T-cell (primary cell): ENCODE measurements at regions not wholly inside any gene's neighbourhood (a gene's known extent, or its start where the extent isn't known, plus 50 kb on each side); places are given as distances from the start of the nearest gene placed in this dataset.
"Not testable (repeated sequence)": the region's sequence is repeated elsewhere in the genome, so short reads cannot be mapped to it uniquely, and the experiment has no call there.

ENCODE experiments used
- ATAC-seq, 4 experiments: fragments of 200-7000 bp in 3 of 4; fragments of 150-1000 bp in 1 of 4; cut with Tn5 transposase; replicated peaks in 1 of 4; 1 replicate in 3 of 4; 2 replicates in 1 of 4; pipeline ENCODE4 v1.10.0; 2021; ENCODE audit warnings: moderate library complexity in 3 of 4, mild to moderate bottlenecking in 2 of 4, moderate number of reproducible peaks in 1 of 4
- CTCF ChIA-PET, 2 donors: fragments of 300-600 bp; sonication (Branson Sonifier 250); formaldehyde crosslinking; loops; one replicate each; lab custom pipeline; 2022; ENCODE audit warnings: antibody characterized with exemption in 2 of 2; lab: Charles Lee
- POLR2A ChIA-PET, 2 donors: fragments of 300-600 bp; sonication (Branson Sonifier 250); formaldehyde crosslinking; loops; one replicate each; lab custom pipeline; 2022; ENCODE audit warnings: antibody characterized with exemption in 2 of 2; lab: Charles Lee
- DNase-seq, 35 experiments: peaks; one replicate each; pipeline versions ENCODE4 v3.0.0 to v3.0.0-alpha.2; 2013 to 2023
- H3K27ac ChIP-seq: one replicate; pipeline ENCODE4 v1.5.1; 2013; ENCODE audit warnings: low read length
- H3K27me3 ChIP-seq, 2 experiments: replicated peaks in 1 of 2; 1 replicate in 1 of 2; 2 replicates in 1 of 2; pipeline versions ENCODE4 v1.6.1 to v1.7.0; 2013; ENCODE audit warnings: low read length in 1 of 2, mixed read lengths in 1 of 2; ENCODE audit not compliant: control insufficient read depth in 2 of 2, insufficient read depth in 2 of 2; ENCODE audit errors: extremely low read depth in 1 of 2
- H3K36me3 ChIP-seq, 2 donors: 1 replicate in 1 of 2; 2 replicates in 1 of 2; pipeline versions ENCODE4 v1.6.1 to v1.7.0; 2013; ENCODE audit warnings: low read length in 1 of 2; ENCODE audit not compliant: control insufficient read depth in 2 of 2, insufficient read depth in 1 of 2; ENCODE audit errors: extremely low read depth in 1 of 2
- H3K4me1 ChIP-seq, 2 experiments: 1 replicate in 1 of 2; 2 replicates in 1 of 2; pipeline versions ENCODE4 v1.6.1 to v1.7.0; 2013; ENCODE audit warnings: low read length in 2 of 2, mixed read lengths in 1 of 2; ENCODE audit not compliant: insufficient read depth in 2 of 2, control insufficient read depth in 1 of 2; ENCODE audit errors: extremely low read depth in 1 of 2
- H3K4me3 ChIP-seq, 2 donors: 1 replicate in 1 of 2; 2 replicates in 1 of 2; pipeline versions ENCODE4 v1.5.1 to v1.7.0; 2013; ENCODE audit warnings: mild to moderate bottlenecking in 2 of 2, low read length in 1 of 2, moderate library complexity in 1 of 2; ENCODE audit not compliant: control insufficient read depth in 1 of 2; ENCODE audit errors: extremely low read depth in 1 of 2
- H3K9me3 ChIP-seq: 2 replicates; pipeline ENCODE4 v1.7.0; 2013
- H3K27ac Mint-ChIP-seq, 2 donors: one replicate each; pipeline ENCODE4 v1.8.0; 2020 to 2021; ENCODE audit warnings: mild to moderate bottlenecking in 2 of 2, mixed read lengths in 2 of 2
- H3K27me3 Mint-ChIP-seq, 2 donors: one replicate each; pipeline ENCODE4 v1.8.0; 2021 to 2022; ENCODE audit warnings: mixed read lengths in 2 of 2
- H3K36me3 Mint-ChIP-seq: one replicate; pipeline ENCODE4 v1.8.0; 2021; ENCODE audit warnings: mixed read lengths
- H3K4me1 Mint-ChIP-seq, 3 donors: one replicate each; pipeline ENCODE4 v1.8.0; 2020 to 2022; ENCODE audit warnings: mixed read lengths in 3 of 3, mild to moderate bottlenecking in 1 of 3
- H3K4me3 Mint-ChIP-seq, 3 donors: one replicate each; pipeline ENCODE4 v1.8.0; 2020 to 2022; ENCODE audit warnings: mild to moderate bottlenecking in 3 of 3, mixed read lengths in 3 of 3, moderate library complexity in 3 of 3
- H3K9me3 Mint-ChIP-seq, 3 donors: one replicate each; pipeline ENCODE4 v1.8.0; 2020 to 2022; ENCODE audit warnings: mixed read lengths in 3 of 3
- WGBS: methylation state at CpG from one replicate; pipeline ENCODE4 v1.1.5; 2013; ENCODE audit warnings: missing lambda C conversion rate; ENCODE audit not compliant: insufficient coverage; 5-methylcytosine and 5-hydroxymethylcytosine counted together

DNA sequence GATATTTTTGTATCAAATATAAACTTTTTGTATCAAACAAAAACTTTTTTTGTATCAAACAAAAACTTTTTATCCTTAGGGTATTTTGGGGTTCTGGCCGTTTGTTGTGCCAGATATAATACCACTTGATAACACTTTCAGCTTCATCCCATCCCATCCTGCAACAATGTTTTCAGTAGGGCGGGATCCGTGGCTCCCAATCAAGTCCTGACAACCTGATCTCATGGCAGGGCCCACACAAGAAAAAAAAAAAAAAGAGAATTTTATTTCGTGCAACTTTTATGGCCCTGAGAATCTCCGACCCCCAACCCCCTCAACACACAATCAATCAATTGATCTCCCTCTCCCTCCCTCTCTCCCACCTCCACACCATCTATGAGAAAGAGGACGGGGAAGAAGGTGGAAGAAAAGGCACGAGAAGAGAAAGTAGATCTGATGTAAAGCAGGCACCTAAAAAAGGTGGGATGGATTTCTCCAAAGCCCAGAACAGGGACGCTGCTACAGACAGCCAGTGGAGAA lies 4749.6 kb upstream of the OR11H1 start:
- Mint-ChIP-seq H3K27ac (no peak overlapping the region), H3K4me1 (no peaks in the 10 kb centered on the region), H3K9me3 (peaks cover 15 to 70% (median 56%) of the 10 kb centered on the region in 3 donors), H3K4me3 (no peak overlapping the region), H3K36me3 (no peaks in the 10 kb centered on the region), H3K27me3 (no peaks in the 10 kb centered on the region)
- ChIA-PET CTCF (no interaction called here), POLR2A (no interaction called here)
- Histone ChIP-seq H3K27me3 (no peaks in the 10 kb centered on the region), H3K36me3 (no peaks in the 10 kb centered on the region), H3K9me3 (peaks cover 5% of the 10 kb centered on the region), H3K4me3 (no peak overlapping the region), H3K4me1 (no peaks in the 10 kb centered on the region), H3K27ac (no peak overlapping the region)
- no peak for ATAC-seq
- no peak for DNase-seq
- WGBS: 56% methylated on average over 4 of the region's 8 CpGs

DNA sequence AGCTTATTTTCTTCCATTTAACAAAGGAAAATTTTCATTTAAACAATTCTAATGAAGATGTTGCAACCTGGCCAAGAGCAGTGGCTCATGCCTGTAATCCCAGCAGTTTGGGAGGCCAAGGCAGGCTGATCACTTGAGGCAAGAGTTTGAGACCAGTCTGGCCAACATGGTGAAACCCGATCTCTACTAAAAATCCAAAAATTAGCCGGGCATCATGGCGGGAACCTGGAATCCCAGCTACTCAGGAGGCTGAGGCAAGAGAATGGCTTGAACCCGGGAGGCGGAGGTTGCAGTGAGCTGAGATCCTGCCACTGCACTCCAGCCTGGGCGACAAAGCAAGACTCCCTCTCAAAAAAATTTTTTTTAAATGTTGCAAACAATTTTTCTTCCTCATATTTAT lies 4748.8 kb upstream of the OR11H1 start:
- not testable (repeated sequence) for ATAC-seq

DNA sequence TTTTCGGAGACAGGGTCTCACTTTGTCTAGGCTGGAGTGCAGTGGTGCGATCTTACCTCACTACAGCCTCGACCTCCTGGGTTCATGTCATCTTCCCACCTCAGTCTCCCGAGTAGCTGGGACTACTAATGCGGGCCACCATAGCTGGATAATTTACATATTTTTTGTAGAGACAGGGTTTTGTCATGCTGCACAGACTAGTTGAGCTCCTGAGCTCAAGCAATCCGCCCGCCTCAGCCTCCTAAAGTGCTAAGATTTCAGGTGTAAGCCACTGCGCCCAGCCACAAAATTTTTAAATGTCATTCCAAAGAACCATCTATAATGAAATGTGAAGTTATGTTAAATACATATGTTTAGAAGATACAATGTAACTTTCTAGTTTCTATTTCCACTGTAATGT lies 4747.7 kb upstream of the OR11H1 start:
- Histone ChIP-seq H3K9me3 (peaks cover 5% of the 10 kb centered on the region), H3K4me1 (no peaks in the 10 kb centered on the region), H3K36me3 (no peaks in the 10 kb centered on the region), H3K4me3 (no peak overlapping the region), H3K27me3 (no peaks in the 10 kb centered on the region), H3K27ac (no peak overlapping the region)
- H3K27ac Mint-ChIP-seq: no peak overlapping the region
- H3K27me3 Mint-ChIP-seq: no peaks in the 10 kb centered on the region
- no peak for ATAC-seq
- POLR2A ChIA-PET: no interaction called here
- CTCF ChIA-PET: no interaction called here
- H3K9me3 Mint-ChIP-seq: peaks cover 10 to 64% (median 54%) of the 10 kb centered on the region in 3 donors
- no peaks in the 10 kb centered on the region for H3K4me1 Mint-ChIP-seq
- WGBS: 59% methylated on average over 7 of the region's 8 CpGs
- no peaks in the 10 kb centered on the region for H3K36me3 Mint-ChIP-seq
- DNase-seq: no peak
- H3K4me3 Mint-ChIP-seq: no peak overlapping the region

More for the DNA sequence above, 4748.8 kb upstream of the OR11H1 start:
- H3K27ac ChIP-seq, H3K4me1 Mint-ChIP-seq, H3K27me3 ChIP-seq, POLR2A ChIA-PET, H3K9me3 ChIP-seq, H3K36me3 ChIP-seq, CTCF ChIA-PET, H3K27ac Mint-ChIP-seq, H3K4me3 ChIP-seq, DNase-seq, H3K4me3 Mint-ChIP-seq, H3K36me3 Mint-ChIP-seq, H3K27me3 Mint-ChIP-seq, H3K4me1 ChIP-seq: not testable (repeated sequence)
- 78% methylated on average over 4 of the region's 6 CpGs for whole genome bisulfite sequencing
- peaks cover 11 to 68% (median 55%) of the 10 kb centered on the region in 3 donors for H3K9me3 Mint-ChIP-seq

DNA sequence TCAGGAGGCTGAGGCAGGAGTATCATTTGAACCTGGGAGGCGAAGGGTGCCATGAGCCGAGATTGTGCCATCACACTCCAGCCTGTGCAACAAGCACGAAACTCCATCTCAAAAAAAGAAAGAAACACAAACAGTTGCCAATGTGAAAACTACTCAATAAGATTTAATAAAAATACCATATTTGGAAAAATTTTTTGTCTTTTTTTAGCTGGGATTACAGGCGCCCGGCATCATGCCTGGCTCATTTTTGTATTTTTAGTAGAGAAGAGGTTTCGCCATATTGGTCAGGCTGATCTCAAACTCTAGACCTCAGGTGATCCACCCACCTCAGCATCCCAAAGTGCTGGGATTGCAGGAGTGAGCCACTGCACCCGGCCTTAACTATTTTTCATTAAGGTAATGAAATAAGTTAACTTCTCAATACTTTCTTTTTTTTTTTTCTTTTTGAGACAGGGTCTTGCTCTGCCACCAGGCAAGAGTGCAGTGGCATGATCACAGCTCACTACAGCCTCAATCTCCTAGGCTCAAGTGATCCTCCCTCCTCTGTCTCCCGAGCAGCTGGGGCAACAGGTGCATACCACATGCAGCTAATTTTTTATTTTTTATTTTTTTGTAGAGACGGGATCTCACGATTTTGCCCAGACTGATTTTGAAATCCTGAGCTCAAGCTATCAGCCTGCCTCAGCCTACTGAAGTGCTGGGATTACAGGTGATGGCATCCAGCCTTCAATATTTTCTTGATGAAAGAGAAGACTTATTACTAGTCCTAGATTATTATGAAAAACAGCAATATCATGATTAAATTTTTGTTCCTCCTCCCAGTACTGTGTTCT lies 4746.2 kb upstream of the OR11H1 start:
- H3K27ac Mint-ChIP-seq: no peak overlapping the region
- WGBS: 65% methylated on average over 6 of the region's 10 CpGs
- no peaks in the 10 kb centered on the region for H3K36me3 ChIP-seq
- ATAC-seq: no peak
- POLR2A ChIA-PET: interaction anchor here in 1 of 2 donors (0.6 kb wide), 1 partner anchor 285 kb away, joined by 10 read pairs; no protein-coding TSS in a partner anchor
- H3K4me1 Mint-ChIP-seq: no peaks in the 10 kb centered on the region
- peaks cover 10 to 53% (median 45%) of the 10 kb centered on the region in 3 donors for H3K9me3 Mint-ChIP-seq
- CTCF ChIA-PET: no interaction called here
- no peaks in the 10 kb centered on the region for H3K27me3 Mint-ChIP-seq
- no peak for DNase-seq
- H3K4me3 Mint-ChIP-seq: no peak overlapping the region
- peak overlapping the region in 1 of 2 donors; percentile 18 for H3K4me3 ChIP-seq
- H3K27me3 ChIP-seq: no peaks in the 10 kb centered on the region
- H3K27ac ChIP-seq: no peak overlapping the region
- no peaks in the 10 kb centered on the region for H3K36me3 Mint-ChIP-seq
- H3K9me3 ChIP-seq: peaks cover 5% of the 10 kb centered on the region
- no peaks in the 10 kb centered on the region for H3K4me1 ChIP-seq
